HCT116 (cell line): ENCODE measurements at regions not wholly inside any gene's neighbourhood (a gene's known extent, or its start where the extent isn't known, plus 50 kb on each side); places are given as distances from the start of the nearest gene placed in this dataset.

Source experiments
- ATAC-seq: fragments of 200-7000 bp; cut with Tn5 transposase; 2 replicates; pipeline ENCODE4 v1.9.1; 2020; ENCODE audit warnings: mild to moderate bottlenecking, moderate library complexity
- BruUV-seq: library from RNA; stranded (reverse); fragments of 400-500 nt; replicated peaks from 2 replicates; lab custom pipeline; 2021; lab: Mats Ljungman, UMichigan
- CTCF ChIA-PET: fragments of 300-600 bp; sonication (Branson Sonifier 250); formaldehyde crosslinking; loops from one replicate; lab custom pipeline; 2021; ENCODE audit warnings: antibody characterized with exemption; lab: Charles Lee
- POLR2A ChIA-PET: fragments of 300-600, 350-600 bp; sonication (Branson Sonifier 250); formaldehyde crosslinking; loops from one replicate; lab custom pipeline; 2021; ENCODE audit warnings: antibody characterized with exemption; lab: Charles Lee
- RAD21 ChIA-PET, 2 experiments: fragments of 300-600 bp; sonication (Branson Sonifier 250); formaldehyde crosslinking; loops; one replicate each; lab custom pipeline; 2023; ENCODE audit warnings: low total read pairs in 2 of 2; ENCODE audit not compliant: uncharacterized antibody in 2 of 2, unreplicated experiment in 2 of 2, low non-redundant PET in 1 of 2; lab: Charles Lee
- DNase-seq: peaks from one replicate; pipeline ENCODE4 v3.0.0-alpha.2; 2010; ENCODE audit warnings: low read depth, low spot score
- H2AFZ ChIP-seq: fragments of 200-600 bp; shearing (Covaris generic), sonication (generic); 2 replicates; pipeline ENCODE4 v1.6.1; 2017; ENCODE audit warnings: low read depth, mixed run types, mixed read lengths, antibody characterized with exemption, low read length; ENCODE audit not compliant: poor library complexity, severe bottlenecking
- H3K27ac ChIP-seq: 2 replicates; pipeline ENCODE4 v1.5.1; 2012; ENCODE audit warnings: low read depth, low read length
- H3K27me3 ChIP-seq: fragments of 200-600 bp; sonication (generic); 2 replicates; pipeline ENCODE4 v1.6.1; 2016; ENCODE audit warnings: mixed run types, low read length, mixed read lengths; ENCODE audit not compliant: insufficient read depth
- H3K36me3 ChIP-seq, 2 experiments: fragments of 200-500 bp in 1 of 2; fragments of 200-600 bp in 1 of 2; sonication (Bioruptor generic) in 1 of 2; sonication (generic) in 1 of 2; 2 replicates each; pipeline versions ENCODE4 v1.5.1 to v1.6.1; 2014 to 2016; ENCODE audit warnings: low read length in 2 of 2, inconsistent platforms in 1 of 2, mixed read lengths in 1 of 2, mixed run types in 1 of 2; ENCODE audit not compliant: insufficient read depth in 2 of 2, control insufficient read depth in 1 of 2
- H3K4me1 ChIP-seq, 2 experiments: fragments of 200-600 bp in 1 of 2; sonication (generic) in 1 of 2; 2 replicates each; pipeline versions ENCODE4 v1.5.1 to v1.6.1; 2012 to 2017; ENCODE audit warnings: low read length in 2 of 2, inconsistent platforms in 1 of 2, mild to moderate bottlenecking in 1 of 2, mixed read lengths in 1 of 2, mixed run types in 1 of 2, moderate library complexity in 1 of 2; ENCODE audit not compliant: insufficient read depth in 2 of 2, control insufficient read depth in 1 of 2
- H3K4me2 ChIP-seq: fragments of 200-600 bp; sonication (generic); 2 replicates; pipeline ENCODE4 v1.6.1; 2017; ENCODE audit warnings: mixed run types, low read length, mixed read lengths
- H3K4me3 ChIP-seq, 2 experiments: fragments of 200-600 bp in 1 of 2; sonication (generic) in 1 of 2; replicated peaks in 1 of 2; 2 replicates each; pipeline ENCODE4 v1.5.1; 2011 to 2016; ENCODE audit warnings: low read length in 2 of 2, control low read depth in 1 of 2, low read depth in 1 of 2, mild to moderate bottlenecking in 1 of 2, mixed read lengths in 1 of 2, mixed run types in 1 of 2
- H3K79me2 ChIP-seq: fragments of 200-600 bp; sonication (generic); 2 replicates; pipeline ENCODE4 v1.6.1; 2017; ENCODE audit warnings: mild to moderate bottlenecking, mixed run types, low read length, moderate library complexity, mixed read lengths; ENCODE audit not compliant: insufficient read depth
- H3K9ac ChIP-seq: fragments of 200-600 bp; sonication (generic); 2 replicates; pipeline ENCODE4 v1.6.1; 2016; ENCODE audit warnings: low read length, mixed read lengths
- H3K9me2 ChIP-seq: fragments of 200-600 bp; sonication (generic), shearing (Covaris generic); 2 replicates; pipeline ENCODE4 v1.6.1; 2017; ENCODE audit warnings: mixed run types, mild to moderate bottlenecking, moderate library complexity; ENCODE audit not compliant: insufficient read depth
- H3K9me3 ChIP-seq, 2 experiments: fragments of 200-500 bp in 1 of 2; fragments of 200-600 bp in 1 of 2; sonication (Bioruptor generic) in 1 of 2; sonication (generic) in 1 of 2; 2 replicates each; pipeline ENCODE4 v1.6.1; 2014 to 2017; ENCODE audit warnings: low read length in 2 of 2, mixed read lengths in 2 of 2, inconsistent platforms in 1 of 2, low read depth in 1 of 2, mild to moderate bottlenecking in 1 of 2, mixed run types in 1 of 2, moderate library complexity in 1 of 2; ENCODE audit not compliant: control insufficient read depth in 1 of 2, insufficient read depth in 1 of 2
- H4K20me1 ChIP-seq: fragments of 200-600 bp; sonication (generic), shearing (Covaris generic); 2 replicates; pipeline ENCODE4 v1.6.1; 2017; ENCODE audit warnings: mixed run types, mild to moderate bottlenecking, moderate library complexity; ENCODE audit not compliant: insufficient read depth
- EGR1 ChIP-seq: IDR thresholded peaks from 2 replicates; pipeline ENCODE4 v1.6.1; 2012; ENCODE audit warnings: low read depth
- ELF1 ChIP-seq: IDR thresholded peaks from 2 replicates; pipeline ENCODE4 v1.6.1; 2012; ENCODE audit warnings: low read depth, borderline replicate concordance
- EZH2 ChIP-seq: fragments of 200-600 bp; sonication (generic); IDR thresholded peaks from 2 replicates; pipeline ENCODE4 v1.6.1; 2017; ENCODE audit warnings: antibody characterized with exemption, mixed run types
- EZH2phosphoT487 ChIP-seq: fragments of 200-600 bp; IDR thresholded peaks from 2 replicates; pipeline ENCODE4 v1.6.1; 2018; ENCODE audit warnings: antibody characterized with exemption, borderline replicate concordance
- FOSL1 ChIP-seq: IDR thresholded peaks from 2 replicates; pipeline ENCODE4 v1.6.1; 2012; ENCODE audit warnings: low read depth
- JUND ChIP-seq: IDR thresholded peaks from 2 replicates; pipeline ENCODE4 v1.6.1; 2012
- SIN3A ChIP-seq: IDR thresholded peaks from 2 replicates; pipeline ENCODE4 v1.6.1; 2012; ENCODE audit warnings: low read depth
- SRF ChIP-seq: IDR thresholded peaks from 2 replicates; pipeline ENCODE4 v1.6.1; 2012; ENCODE audit warnings: low read depth
- TCF7L2 ChIP-seq: IDR thresholded peaks from 2 replicates; pipeline ENCODE4 v1.7.0; 2011; ENCODE audit warnings: borderline replicate concordance, inconsistent platforms; ENCODE audit not compliant: insufficient read depth, insufficient read length; ENCODE audit errors: extremely low read depth
- ZFX ChIP-seq: fragments of 450-650 bp; IDR thresholded peaks from 2 replicates; pipeline ENCODE4 v1.6.1; 2017
- ZNF274 ChIP-seq: fragments of 200-500 bp; sonication (Bioruptor generic); IDR thresholded peaks from 2 replicates; pipeline ENCODE4 v1.6.1; 2014; ENCODE audit warnings: mild to moderate bottlenecking, low read depth, low read length, inconsistent platforms
- intact Hi-C: fragments of 100-400 bp; cut with micrococcal nuclease; formaldehyde crosslinking; loops from 2 replicates; pipeline ENCODE4 v1.10.0; 2022
- TF ChIP-seq, protein P1 (sequence below): IDR thresholded peaks from 2 replicates; pipeline ENCODE4 v1.6.1; 2012
- TF ChIP-seq, protein P2 (sequence below): IDR thresholded peaks from 2 replicates; pipeline ENCODE4 v1.6.1; 2012
- TF ChIP-seq, protein P3 (sequence below): IDR thresholded peaks from 2 replicates; pipeline ENCODE4 v1.6.1; 2011; ENCODE audit warnings: mild to moderate bottlenecking, low read length, moderate library complexity; ENCODE audit not compliant: insufficient replicate concordance; ENCODE audit errors: extremely low read depth

DNA sequence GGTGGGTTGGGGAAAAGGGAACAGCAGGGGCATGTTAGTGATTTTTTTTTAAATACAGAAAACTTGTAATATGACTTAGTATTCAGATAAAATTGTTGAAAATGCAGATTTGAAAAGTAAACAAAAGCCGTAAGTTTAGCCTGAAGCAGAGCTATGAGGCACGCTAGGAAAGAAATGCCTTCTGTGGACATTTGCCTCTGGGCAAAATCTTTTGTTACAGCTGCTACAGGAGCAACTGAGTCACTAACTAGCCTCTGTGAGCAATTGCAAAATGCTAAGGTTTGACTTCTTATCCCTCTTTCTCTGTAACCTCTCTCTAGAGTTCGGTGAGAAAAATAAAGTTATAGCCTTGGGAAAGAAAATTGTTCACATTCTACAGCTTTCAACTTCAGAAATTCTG lies 350.0 kb downstream of the SLC7A11 start:
- no peaks in the 10 kb centered on the region for H3K4me1 ChIP-seq
- ChIA-PET POLR2A (no interaction called here), RAD21 (no interaction called here), CTCF (no interaction called here)
- H4K20me1 ChIP-seq: no peaks in the 10 kb centered on the region
- H3K27ac ChIP-seq: no peak overlapping the region
- H3K9ac ChIP-seq: no peak overlapping the region
- H2AFZ ChIP-seq: no peak overlapping the region
- no peaks in the 10 kb centered on the region for H3K9me2 ChIP-seq
- H3K4me3 ChIP-seq: no peak overlapping the region
- H3K4me2 ChIP-seq: no peak overlapping the region
- no peaks in the 10 kb centered on the region for H3K79me2 ChIP-seq
- no TSS peak for BruUV-seq
- H3K9me3 ChIP-seq: no peaks in the 10 kb centered on the region
- H3K27me3 ChIP-seq: no peaks in the 10 kb centered on the region
- ATAC-seq (no peak), DNase-seq (no peak)
- TF ChIP-seq ZNF274 (no peak), SRF (no peak)
- no peaks in the 10 kb centered on the region for H3K36me3 ChIP-seq
- intact Hi-C loops: no loop called here

DNA sequence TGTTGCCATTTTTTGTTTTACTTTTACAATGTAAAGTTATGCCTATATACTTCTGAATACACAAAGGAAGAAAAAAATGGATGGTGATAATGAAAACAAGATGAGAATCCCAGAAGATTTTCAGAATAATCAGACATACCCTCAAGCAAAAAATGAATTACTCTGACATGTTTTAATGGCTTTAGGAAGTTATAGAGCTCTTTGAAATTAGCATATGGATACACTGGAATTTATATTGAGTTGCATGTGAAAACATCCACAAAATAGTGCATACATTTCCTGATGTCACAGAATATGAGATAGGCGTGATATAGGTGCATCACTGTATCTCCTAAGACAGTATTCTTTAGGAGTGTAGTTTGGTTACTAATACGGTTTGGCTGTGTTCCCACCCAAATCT lies 351.3 kb downstream of the SLC7A11 start:
- ChIA-PET RAD21 (no interaction called here), POLR2A (no interaction called here)
- ATAC-seq: no peak

DNA sequence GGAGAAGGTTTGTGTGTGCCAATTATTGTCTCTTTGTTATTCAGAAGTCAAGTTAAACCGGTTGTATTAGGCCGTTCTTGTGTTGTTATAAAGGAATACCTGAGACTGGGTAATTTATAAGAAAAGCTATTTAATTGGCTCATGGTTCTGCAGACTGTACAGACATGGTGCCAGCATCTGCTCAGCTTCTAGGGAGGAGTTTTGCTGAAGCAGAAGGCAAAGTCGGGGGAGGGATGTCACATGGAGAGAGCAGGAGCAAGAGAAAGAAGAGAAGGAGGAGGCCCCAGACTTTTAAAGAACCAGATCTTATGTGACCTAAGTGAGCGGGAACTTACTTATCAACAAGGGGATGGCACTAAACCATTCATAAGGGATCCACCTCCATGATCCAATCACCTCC lies 349.3 kb upstream of the PCDH18 start:
- H3K9me2 ChIP-seq: peaks cover 2% of the 10 kb centered on the region; the same call in 1 of the 2 replicates
- H3K27ac ChIP-seq: no peak overlapping the region
- no peak overlapping the region for H2AFZ ChIP-seq
- no peaks in the 10 kb centered on the region for H3K27me3 ChIP-seq
- H3K36me3 ChIP-seq: no peaks in the 10 kb centered on the region
- no TSS peak for BruUV-seq
- POLR2A ChIA-PET: no interaction called here
- no peak overlapping the region for H3K9ac ChIP-seq
- intact Hi-C loops: no loop called here
- 0 out of 4 replicates have a peak, but pooled peaks cover 0 to 3% of the 10 kb centered on the region in 2 experiments for H3K9me3 ChIP-seq
- DNase-seq (no peak), ATAC-seq (no peak)
- RAD21 ChIA-PET: no interaction called here
- CTCF ChIA-PET: no interaction called here
- H3K4me2 ChIP-seq: no peak overlapping the region
- H3K79me2 ChIP-seq: no peaks in the 10 kb centered on the region
- H3K4me3 ChIP-seq: no peak overlapping the region
- H3K4me1 ChIP-seq: no peaks in the 10 kb centered on the region
- no peaks in the 10 kb centered on the region for H4K20me1 ChIP-seq
- TF ChIP-seq, protein P1, sequence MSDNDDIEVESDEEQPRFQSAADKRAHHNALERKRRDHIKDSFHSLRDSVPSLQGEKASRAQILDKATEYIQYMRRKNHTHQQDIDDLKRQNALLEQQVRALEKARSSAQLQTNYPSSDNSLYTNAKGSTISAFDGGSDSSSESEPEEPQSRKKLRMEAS: no peak
- TF ChIP-seq EZH2phosphoT487: no peak
- TF ChIP-seq, protein P2, sequence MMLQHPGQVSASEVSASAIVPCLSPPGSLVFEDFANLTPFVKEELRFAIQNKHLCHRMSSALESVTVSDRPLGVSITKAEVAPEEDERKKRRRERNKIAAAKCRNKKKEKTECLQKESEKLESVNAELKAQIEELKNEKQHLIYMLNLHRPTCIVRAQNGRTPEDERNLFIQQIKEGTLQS: no peak
- no peak for TF ChIP-seq FOSL1
- no peak for TF ChIP-seq SIN3A
- TF ChIP-seq, protein P3, sequence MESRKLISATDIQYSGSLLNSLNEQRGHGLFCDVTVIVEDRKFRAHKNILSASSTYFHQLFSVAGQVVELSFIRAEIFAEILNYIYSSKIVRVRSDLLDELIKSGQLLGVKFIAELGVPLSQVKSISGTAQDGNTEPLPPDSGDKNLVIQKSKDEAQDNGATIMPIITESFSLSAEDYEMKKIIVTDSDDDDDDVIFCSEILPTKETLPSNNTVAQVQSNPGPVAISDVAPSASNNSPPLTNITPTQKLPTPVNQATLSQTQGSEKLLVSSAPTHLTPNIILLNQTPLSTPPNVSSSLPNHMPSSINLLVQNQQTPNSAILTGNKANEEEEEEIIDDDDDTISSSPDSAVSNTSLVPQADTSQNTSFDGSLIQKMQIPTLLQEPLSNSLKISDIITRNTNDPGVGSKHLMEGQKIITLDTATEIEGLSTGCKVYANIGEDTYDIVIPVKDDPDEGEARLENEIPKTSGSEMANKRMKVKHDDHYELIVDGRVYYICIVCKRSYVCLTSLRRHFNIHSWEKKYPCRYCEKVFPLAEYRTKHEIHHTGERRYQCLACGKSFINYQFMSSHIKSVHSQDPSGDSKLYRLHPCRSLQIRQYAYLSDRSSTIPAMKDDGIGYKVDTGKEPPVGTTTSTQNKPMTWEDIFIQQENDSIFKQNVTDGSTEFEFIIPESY: no peak
- TF ChIP-seq TCF7L2: no peak
- TF ChIP-seq EZH2: no peak
- no peak for TF ChIP-seq JUND
- TF ChIP-seq EGR1: no peak
- TF ChIP-seq ELF1: no peak

More for the DNA sequence above, 351.3 kb downstream of the SLC7A11 start:
- peaks cover 2% of the 10 kb centered on the region; the same call in 1 of the 2 replicates for H3K9me2 ChIP-seq
- no peaks in the 10 kb centered on the region for H4K20me1 ChIP-seq
- H3K9me3 ChIP-seq: no peaks in the 10 kb centered on the region
- H3K79me2 ChIP-seq: no peaks in the 10 kb centered on the region
- H3K36me3 ChIP-seq: no peaks in the 10 kb centered on the region
- no peak overlapping the region for H3K4me2 ChIP-seq
- no peak overlapping the region for H2AFZ ChIP-seq
- intact Hi-C loops: no loop called here
- CTCF ChIA-PET: no interaction called here
- no peaks in the 10 kb centered on the region for H3K27me3 ChIP-seq
- H3K9ac ChIP-seq: no peak overlapping the region
- no peaks in the 10 kb centered on the region for H3K4me1 ChIP-seq
- DNase-seq: no peak
- no peak overlapping the region for H3K4me3 ChIP-seq
- TF ChIP-seq ZNF274 (no peak), ZFX (no peak)
- BruUV-seq: no TSS peak
- H3K27ac ChIP-seq: no peak overlapping the region
